NB4 (cell line): ENCODE measurements at regions not wholly inside any gene's neighbourhood (a gene's known extent, or its start where the extent isn't known, plus 50 kb on each side); places are given as distances from the start of the nearest gene placed in this dataset.

Source experiments
- DNase-seq: peaks from one replicate; pipeline ENCODE4 v3.0.0; 2010; ENCODE audit warnings: low read depth
- H3K4me3 ChIP-seq: one replicate; pipeline ENCODE4 v1.5.1; 2011; ENCODE audit warnings: mild to moderate bottlenecking, low read depth, low read length, moderate library complexity
- CTCF ChIP-seq: IDR thresholded peaks from one replicate; pipeline ENCODE4 v1.5.1; 2012; ENCODE audit warnings: low read depth, low read length
- MAX ChIP-seq: IDR thresholded peaks from 2 replicates; pipeline ENCODE4 v1.6.1; 2011; ENCODE audit warnings: low read depth, low read length
- MYC ChIP-seq: IDR thresholded peaks from 2 replicates; pipeline ENCODE4 v1.6.1; 2011; ENCODE audit warnings: low read depth, low read length
- POLR2A ChIP-seq: IDR thresholded peaks from 2 replicates; pipeline ENCODE4 v1.6.1; 2011; ENCODE audit warnings: mild to moderate bottlenecking; ENCODE audit not compliant: insufficient read length; ENCODE audit errors: extremely low read depth

- TF ChIP-seq CTCF (no peak), MAX (no peak), MYC (no peak), POLR2A (no peak)
- no peak for DNase-seq
- no peak overlapping the region for H3K4me3 ChIP-seq
Measured at GRCh38 chr10:63770523-63770922, 249.3 kb downstream of the REEP3 start.

GRCh38 chr10:63772491-63772890, 251.3 kb downstream of the REEP3 start:
- no peak for DNase-seq
- TF ChIP-seq MAX (no peak), MYC (no peak), POLR2A (no peak), CTCF (no peak)
- H3K4me3 ChIP-seq: no peak overlapping the region

GRCh38 chr10:63773106-63773505, 251.9 kb downstream of the REEP3 start:
- no peak for DNase-seq
- H3K4me3 ChIP-seq: no peak overlapping the region
- TF ChIP-seq CTCF (no peak), MYC (no peak), POLR2A (no peak), MAX (no peak)

GRCh38 chr10:63773962-63774361, 252.8 kb downstream of the REEP3 start:
- DNase-seq: no peak
- no peak for TF ChIP-seq MYC
- TF ChIP-seq MAX: no peak
- TF ChIP-seq CTCF: no peak
- no peak for TF ChIP-seq POLR2A
- H3K4me3 ChIP-seq: no peak overlapping the region

GRCh38 chr10:63780101-63780500, 258.9 kb downstream of the REEP3 start:
- DNase-seq: no peak
- no peak overlapping the region for H3K4me3 ChIP-seq
- no peak for TF ChIP-seq CTCF
- TF ChIP-seq MAX: no peak
- no peak for TF ChIP-seq POLR2A
- TF ChIP-seq MYC: no peak

GRCh38 chr10:63781226-63781625, 260.0 kb downstream of the REEP3 start:
- no peak overlapping the region for H3K4me3 ChIP-seq
- TF ChIP-seq MYC (no peak), POLR2A (no peak), MAX (no peak)
- DNase-seq: no peak
